Effector CD4-positive, alpha-beta T cell (primary cell): ENCODE measurements at regions not wholly inside any gene's neighbourhood (a gene's known extent, or its start where the extent isn't known, plus 50 kb on each side); places are given as distances from the start of the nearest gene placed in this dataset.

ENCODE experiments used
- DNase-seq: peaks from one replicate; pipeline ENCODE4 v3.0.0-alpha.2; 2020

DNA sequence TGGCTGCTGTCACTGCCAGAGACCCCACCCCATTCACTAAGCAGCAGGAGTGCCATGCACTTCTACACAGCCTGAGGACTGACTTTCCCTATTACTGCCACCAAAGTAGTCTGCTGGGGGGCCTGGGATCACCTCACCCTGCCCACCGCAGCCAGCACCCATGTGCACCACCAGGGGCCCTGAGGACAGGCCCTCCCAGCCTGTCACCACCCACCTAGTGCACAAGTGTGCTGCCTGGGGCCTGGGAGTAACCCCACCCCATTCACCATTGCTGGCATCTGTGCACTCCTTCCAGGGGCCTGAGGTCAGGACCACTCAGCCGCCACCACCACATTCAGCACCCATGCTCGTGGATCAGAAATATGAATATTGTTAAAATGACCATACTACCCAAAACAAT, 247.8 kb upstream of the NCKAP5 start:
- no peak for DNase-seq

DNA sequence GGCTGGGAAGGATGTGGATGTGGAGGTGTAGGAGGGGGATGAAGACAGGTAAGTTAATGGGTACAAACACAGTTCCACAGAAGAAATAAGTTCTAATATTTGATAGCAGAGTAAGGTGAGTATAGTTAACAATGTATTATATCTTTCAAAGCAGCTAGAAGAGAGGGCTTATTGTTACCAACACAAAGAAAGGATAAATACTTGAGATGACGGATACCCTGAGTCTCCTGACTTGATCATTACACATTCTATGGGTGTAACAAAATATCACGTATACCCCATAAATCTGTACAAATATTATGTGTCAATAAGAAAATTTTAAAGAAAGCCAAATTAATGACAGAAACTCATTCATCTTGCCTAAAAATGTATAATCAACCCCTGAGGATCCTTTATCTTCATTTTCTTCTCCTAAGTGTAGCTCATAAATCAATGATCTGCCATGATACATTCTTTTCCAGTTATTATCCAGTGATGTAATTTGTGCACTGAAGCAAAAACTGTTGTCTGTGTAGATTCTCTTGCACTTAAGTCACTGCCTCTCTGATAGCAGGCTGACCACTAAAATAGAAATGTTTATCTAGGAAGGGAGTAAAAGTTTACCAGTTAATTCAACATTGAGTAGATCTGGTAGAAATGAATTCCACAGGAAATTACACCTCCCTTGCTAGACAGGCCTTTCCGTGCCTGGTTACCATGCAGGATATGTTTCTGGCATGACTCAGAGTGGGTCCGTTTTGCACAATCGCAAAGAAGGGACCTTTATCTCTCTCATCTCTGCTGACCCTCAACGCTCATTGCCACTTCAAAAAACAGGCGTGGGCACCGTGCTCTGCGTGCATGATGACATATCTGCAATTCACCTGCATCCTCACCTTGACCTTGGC, 249.7 kb upstream of the NCKAP5 start:
- DNase-seq = no peak

DNA sequence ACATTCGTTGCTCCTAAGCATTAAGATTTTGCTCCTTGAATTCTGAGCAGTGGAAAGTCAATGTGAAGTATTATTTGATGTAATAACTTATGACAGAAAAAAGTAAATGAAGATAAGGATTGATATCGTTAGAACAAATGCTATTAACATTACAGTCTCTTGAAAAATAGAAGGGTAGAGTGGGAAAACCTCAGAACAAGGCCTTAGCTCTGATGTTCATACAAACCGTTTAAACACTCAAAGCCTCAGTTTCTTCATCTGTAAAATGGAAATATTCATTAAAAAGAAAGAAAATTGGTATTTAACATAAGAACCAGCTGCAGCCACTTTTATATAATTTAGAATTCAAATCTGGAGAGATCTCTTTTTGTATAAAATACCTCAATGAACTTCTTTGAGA, 250.4 kb upstream of the NCKAP5 start:
- no peak for DNase-seq

DNA sequence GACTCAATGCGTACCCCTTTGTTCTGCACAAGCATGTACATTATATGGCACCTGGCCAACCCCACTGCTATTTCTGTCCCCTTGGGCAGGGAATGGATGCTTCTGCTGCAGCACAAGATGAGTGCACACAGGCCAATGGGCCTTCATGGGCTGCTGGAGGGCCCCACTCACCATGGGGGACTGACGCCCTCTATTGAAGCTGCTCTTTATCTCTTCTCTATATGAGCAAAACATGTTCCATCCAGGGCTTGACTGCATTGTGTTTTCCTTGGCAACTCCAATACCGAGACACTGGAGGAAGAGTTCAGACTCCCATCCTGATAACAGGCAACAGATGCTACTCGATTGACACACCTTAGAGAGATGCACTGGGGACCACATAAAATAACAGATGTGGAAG, 251.6 kb upstream of the NCKAP5 start:
- no peak for DNase-seq

DNA sequence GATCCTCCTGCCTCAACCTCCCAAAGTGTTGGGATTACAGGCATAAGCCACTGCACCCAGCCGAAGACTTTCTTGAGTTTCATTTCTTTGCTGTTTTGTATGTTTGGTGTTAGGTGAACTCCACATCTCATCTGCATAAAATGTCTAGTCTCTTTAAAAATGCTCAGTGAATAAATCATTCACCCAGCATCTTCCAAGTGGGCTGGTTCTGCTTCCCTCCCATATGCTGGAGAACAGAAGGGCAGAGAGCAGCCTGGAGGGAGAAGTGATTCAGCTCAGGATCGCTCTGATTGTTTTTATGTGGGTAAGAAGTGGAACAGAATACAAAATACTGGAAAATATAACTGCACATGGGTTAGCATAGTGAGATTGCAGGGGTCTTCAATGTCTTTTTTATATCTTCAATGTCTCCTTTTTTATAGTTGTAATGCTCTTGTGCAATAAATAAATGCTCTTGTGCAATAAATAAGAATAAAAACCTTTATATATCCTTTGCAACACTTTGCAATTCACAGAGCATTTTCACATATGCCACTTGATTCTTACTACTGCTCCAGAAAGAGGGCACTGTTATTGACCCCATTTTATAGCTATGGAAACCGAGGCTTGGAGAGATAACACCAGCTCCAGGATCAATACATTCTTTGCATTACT, 253.0 kb upstream of the NCKAP5 start:
- no peak for DNase-seq

DNA sequence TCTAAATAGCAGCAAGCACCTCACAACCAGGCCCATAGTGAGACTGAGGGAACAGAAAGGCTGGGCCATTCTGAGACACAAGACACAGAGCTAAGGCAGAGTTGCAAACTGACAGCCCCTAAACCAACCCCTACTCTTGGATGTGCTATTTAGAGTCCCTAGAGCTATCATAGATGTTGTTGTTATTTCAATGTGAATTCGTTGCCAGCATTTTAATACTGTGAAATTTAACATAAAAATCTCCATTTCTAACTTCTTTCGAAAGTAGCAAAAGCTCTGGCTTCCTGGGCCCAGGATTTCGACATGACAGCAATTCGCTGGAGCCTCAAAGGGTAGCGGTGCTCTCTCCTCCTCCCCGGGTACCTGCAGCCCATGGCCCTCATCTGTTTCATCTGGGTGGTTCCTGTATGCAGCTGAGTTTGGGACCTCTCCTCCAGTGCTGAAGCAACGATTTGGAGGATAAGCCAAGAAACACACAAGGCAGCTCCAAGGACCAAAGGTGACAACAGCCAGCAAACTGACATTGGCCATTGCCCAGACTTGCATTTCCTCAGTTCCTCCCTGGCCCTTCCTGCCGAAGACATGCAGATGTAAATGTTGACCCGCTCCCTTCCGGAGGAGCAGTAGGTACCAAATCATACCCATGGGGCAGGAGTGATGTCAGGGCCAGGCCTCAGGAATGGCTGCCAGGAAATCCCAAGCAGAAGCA, 254.4 kb upstream of the NCKAP5 start:
- DNase-seq = no peak

DNA sequence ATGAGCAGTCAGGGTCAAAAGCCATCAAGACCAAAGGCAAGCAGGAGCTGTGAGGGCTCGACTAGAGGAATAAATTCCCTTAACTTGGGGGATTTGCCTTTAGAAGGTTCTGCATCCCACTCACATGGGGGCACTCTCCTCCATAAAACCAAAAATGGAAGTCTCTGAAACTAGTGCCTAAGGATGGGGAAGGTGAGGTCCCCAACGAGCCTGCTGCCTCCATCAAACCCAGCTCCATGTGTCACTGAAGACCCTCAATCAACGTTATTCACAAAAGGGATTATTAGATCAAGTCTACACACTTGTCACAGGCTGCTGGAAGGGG, 254.9 kb upstream of the NCKAP5 start:
- DNase-seq = no peak

DNA sequence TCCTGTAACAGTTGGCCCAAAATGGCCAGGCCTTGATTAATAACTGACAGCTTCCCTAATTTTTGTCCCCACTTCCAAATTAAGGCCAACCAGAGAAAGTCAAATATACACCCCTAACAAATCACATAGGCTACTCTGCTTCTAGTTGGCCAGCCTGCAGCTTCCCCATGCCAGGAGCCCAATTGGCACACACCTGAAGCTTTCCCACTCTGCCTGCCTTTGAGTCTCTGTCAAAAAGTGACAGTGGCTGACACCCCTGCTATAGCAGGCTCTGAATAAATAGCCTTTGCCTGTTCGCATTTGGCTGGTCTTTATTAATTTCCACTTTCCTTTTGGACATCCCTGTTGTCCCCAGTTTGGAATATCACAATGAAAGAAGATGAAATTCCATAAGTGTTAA, 256.6 kb upstream of the NCKAP5 start:
- no peak for DNase-seq

DNA sequence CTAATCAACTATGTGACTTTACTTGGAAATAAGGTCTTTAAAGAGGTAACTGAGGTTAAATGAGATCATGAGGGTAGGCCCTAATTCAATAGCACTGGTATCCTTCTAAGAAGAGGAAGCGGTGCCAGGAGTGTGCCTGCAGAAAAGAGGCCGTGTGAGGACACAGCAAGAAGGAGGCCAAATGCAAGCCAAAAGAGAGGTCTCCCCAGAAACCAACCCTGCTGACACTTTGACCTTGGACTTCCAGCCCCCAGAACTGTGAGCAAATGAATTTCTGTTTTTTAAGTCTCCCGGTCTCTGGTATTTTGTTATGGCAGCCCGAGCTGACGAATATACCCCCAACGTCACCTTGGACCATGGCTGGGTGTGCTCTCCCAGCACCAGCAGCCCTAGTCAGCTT, 257.5 kb upstream of the NCKAP5 start:
- DNase-seq = no peak

DNA sequence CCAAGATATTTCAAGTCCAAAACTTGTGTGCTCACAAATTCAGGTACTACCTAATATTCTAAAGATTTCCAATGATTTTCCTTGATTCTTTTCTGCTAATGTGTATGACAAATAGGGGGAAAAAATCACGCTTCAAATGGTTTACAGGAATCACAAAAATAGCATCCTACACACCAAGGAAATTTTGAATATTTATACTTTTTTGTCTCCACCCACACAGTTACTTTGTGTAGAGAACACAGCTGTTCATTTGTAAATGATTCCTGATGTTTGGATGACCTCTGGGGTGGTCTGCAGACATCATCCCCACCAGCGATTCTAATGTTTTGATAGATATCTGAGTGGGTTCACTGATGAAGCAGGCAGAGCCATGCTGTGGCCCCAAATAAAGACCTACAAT, 260.6 kb upstream of the NCKAP5 start:
- no peak for DNase-seq

DNA sequence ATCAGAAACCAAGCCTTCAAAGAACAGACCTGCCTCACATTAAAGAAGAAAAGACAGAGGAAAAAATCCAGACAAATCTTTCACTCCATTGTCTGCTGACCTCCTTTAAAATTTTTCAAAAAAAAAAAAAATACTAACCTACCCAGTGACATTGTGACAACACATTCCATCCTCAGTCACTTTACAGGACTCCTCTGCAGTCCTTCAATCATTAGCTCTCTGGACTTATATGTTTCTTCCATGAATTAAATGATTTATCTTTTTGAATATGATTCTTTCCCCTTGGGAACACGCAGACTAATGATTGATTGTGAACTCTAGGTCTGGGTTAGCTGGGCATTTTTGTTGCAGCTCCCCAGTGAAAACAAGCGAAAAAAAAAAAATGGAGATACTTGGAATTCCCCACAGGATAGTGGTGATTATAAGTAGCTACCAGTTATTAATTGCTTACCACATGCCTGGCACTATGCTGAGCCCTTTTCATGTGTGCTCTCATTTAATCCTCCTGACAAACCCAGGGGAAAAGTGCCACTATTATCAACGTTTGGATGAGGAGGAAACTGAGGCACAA, 261.3 kb upstream of the NCKAP5 start:
- DNase-seq = no peak

DNA sequence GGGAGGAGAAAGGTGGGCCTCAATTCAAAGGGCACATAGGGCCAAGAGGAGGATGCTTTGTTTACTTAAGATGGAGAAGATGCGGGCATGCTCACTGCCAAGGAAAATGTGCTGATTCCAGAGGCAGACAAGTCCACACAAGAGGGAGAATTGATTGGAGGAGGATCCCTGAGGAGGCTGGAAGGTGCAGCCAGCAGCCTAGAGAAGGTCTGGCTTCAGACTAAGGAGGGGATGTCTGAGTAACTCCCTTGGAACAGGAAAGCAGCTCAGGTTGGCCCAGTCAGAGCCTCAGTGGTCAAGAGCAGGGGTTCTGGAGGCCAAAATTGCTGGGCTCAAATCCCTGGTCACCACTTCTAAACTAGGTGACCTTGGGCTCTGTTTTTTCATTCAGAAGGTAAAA, 265.5 kb upstream of the NCKAP5 start:
- no peak for DNase-seq

DNA sequence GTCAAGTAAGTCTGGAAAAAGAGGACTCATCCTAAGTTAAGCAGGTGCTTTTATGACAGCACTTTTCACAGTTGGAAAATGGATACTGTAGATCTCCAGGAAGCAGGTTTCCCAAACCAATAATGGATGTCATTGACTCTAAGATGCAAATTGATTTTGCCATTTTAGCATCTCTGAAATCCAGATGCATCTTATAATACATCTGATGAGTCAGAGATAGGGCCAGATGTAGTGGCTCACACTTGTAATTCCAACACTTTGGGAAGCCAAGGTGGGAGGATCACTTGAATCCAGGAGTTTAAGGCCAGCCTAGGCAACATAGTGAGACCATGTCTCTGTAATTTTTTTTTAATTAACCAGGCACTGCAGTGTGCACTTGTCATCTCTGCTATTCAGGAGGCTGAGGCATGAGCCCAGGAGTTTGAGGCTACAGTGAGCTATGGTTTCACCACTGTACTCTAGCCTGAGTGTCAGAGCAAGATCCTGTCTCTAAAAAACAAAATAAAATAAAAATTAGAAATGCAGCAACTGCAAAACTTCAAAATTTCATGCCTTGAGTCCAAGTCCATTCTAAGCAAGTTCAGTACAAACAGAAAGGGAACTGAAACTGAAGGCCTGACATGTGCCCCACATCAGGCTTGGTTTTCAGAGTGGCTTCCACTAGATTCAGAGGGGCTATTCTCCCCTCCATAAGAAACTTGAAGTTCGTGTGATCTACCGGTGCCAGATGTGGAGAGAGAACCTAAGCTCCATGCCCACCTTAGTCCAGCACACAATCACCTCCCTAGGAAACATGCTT, 267.8 kb upstream of the NCKAP5 start:
- DNase-seq = no peak

DNA sequence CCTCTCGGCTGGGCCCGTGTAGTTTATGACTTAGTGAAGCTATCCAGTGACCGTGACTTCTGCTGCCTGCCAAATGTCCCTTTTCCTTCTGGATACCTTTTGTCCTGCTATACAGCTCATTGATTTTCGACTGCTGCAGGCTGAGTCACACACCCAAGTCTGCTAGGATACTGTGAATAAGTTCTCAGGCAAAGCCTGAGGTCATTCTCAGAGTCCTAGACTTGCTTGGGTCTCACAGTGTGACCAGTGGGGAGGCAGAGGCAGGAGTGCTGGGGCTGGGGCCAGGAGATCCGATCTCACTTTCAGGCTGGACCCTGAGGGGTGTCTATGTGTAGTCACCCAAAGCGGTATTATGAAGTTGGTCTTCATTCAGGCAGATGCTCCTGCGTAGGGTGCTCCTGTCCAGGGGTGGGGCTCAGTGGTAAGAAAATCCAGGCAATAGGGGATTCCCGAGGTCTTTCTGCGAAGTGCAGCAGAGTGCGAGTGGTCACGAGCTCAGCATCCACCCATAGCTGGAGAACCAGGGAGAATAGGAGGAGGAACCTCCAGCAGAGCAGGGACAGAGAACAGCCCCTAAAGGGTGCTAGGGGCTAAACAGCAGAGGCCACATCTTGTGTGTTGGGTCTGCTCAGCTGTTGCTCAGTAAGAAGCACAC, 268.6 kb upstream of the NCKAP5 start:
- DNase-seq = no peak

DNA sequence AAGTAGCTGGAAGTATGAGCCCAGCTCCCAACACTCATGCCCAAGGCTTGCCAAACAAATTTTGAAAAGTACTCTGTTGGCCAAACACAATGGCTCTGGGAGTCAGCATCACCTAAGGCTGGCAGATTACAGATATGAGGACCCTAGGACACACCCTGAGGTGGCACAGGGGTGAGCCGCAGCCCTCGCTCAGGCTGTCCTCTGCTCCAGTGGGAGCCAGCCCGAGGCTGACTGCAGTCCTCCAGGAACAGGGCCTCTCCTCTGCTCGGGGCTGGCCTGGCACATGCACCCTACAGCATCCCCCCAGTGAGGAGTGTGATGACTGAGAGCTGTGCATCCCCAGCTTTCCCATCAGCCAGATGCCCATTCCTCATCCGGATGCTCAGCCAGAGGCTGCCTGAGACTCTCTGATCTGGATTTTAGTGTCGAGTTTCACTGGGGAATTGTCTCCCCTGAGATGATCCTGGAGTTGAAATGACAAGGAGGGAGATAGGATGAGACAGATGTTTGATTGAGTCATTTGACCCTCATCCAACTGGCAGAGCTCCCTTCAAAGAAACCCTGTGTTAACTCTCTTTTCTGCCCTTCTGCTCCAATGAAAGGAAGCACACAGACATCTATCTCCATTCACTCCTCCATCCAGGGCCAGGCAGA, 269.3 kb upstream of the NCKAP5 start:
- DNase-seq = no peak

DNA sequence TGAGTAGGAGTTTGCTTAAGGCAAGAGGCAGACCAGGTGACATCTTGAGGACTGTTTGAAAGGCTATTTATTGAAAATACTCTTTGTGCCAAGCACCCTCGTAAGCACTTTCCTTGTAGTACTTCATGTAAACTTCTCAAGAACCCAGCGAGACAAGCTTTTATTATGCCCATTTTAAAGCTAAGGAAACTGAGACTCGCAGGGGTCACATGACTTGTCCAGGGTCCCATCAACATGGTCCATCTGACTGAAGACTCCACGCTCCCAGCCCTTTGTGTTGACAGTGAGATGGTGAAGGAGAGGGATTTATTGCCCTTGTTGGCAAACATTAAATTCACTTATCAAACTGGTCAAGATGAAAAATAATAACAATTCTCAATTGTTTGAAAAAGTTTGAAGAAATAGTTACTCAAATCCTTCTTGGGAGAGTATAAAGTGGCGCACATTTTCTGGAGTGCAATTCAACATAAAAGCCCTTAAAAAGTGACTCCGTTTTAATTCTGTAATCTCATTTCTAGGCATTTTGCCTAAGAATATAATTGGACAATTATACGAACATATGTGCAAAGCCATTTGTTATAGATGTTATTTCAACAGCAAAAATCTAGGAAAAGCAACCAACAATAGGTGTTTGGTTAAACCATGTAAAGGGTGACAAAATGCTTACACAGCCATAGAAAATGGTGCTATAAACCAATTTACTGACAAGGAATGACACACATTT, 270.5 kb upstream of the NCKAP5 start:
- no peak for DNase-seq

DNA sequence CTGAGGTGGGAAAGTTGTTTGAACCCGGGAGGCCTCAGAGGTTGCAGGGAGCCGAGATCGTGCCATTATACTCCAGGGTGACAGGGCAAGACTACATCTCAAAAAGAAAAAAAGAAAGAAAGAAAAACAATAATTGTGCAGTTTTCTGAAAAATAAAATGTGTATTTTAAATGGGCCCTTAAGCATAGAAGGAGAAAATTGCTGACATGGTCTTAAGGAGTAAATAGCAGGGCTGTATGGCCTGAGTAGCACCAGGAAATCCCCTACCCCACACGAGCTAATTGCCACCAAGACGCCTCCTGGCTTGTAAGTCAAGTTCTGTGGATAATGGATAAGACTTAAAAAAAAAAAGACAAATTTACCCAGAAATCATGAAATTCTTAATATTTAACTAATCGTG, 271.4 kb upstream of the NCKAP5 start:
- DNase-seq = no peak

DNA sequence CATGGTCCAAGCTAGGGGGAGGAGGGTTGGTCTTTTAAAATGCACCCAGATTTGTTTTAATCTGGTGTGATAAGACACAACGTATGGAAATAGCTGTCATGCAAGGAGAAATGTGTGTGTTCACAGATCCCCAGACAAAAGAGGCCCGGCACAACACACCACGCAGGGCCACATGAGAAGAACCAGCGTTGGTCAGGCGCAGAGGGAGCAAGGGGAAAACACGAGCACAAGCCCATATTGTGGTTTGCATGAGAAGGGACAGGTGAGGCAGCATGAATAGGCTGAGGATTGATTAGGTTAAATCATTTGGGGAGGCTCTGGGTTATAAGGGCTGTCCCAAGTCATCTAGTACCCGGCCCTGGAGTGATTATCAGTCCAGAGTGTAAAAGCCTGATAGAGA, 272.5 kb upstream of the NCKAP5 start:
- no peak for DNase-seq

DNA sequence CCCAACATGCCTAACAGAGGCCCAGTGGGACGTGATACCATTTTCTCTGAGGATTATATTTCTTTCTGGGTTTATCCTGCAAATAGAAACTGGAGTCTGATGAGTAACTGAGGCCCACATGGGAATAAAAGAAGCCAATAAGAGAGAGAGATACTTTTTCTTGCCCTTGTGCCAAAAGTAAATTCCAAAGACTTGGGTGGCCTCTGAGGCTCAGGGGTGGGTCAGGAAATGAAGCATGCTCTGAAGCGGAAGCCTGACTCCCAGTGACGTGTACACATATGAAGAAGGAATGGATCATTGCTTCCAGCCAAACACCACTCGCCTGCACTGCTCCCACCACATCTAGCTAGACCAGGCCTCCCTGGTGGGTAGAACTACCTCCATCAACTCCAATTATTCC, 273.6 kb upstream of the NCKAP5 start:
- DNase-seq = no peak

DNA sequence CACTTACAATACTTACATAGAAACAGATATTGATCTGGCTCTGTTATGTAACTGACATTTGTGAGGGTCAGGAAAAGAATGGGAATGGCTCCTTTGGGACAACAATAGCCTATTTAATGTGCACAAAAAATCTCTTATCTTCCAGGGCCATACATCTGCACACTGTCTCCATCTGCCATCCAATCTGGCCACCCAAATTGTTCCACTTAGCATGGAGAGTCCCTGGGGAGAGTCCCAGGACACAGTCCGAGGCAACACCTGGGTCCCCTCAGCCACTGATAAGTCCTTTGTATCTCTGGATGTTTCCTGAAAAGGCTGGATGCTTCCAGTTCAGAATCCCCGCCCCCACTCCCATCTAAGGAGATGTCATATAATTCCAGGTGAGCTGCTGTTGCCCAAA, 274.2 kb upstream of the NCKAP5 start:
- DNase-seq = no peak

DNA sequence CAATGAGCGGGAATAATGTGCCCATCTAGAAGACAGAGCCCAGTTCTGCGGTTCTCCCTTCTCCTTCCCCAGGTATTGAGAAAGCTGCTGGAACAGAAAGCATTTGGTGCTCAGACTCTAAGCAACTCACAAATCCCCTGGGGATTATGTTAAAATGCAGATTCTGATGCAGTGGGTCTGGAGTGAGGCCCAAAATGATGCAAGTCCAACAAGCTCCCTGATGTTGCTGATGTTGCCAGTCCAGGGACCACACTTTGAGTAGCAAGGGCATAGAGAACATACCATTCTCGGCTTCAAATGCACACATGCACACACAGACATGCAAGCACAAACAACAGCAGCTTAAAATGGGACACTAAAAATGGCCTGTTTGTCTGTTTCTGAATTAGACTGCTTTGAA, 274.8 kb upstream of the NCKAP5 start:
- DNase-seq = no peak
